NT2/D1 (cell line): ENCODE measurements at regions not wholly inside any gene's neighbourhood (a gene's known extent, or its start where the extent isn't known, plus 50 kb on each side); places are given as distances from the start of the nearest gene placed in this dataset.
"Not testable (repeated sequence)": the region's sequence is repeated elsewhere in the genome, so short reads cannot be mapped to it uniquely, and the experiment has no call there.

Source experiments
- DNase-seq: peaks from one replicate; pipeline ENCODE4 v3.0.0-alpha.2; 2011; ENCODE audit warnings: low read depth, low spot score
- H3K27me3 ChIP-seq: 2 replicates; pipeline ENCODE4 v1.6.0; 2011; ENCODE audit warnings: mild to moderate bottlenecking; ENCODE audit not compliant: insufficient read length, insufficient read depth
- H3K36me3 ChIP-seq: 2 replicates; pipeline ENCODE4 v1.6.1; 2011; ENCODE audit warnings: mild to moderate bottlenecking, low read length, mixed read lengths; ENCODE audit not compliant: insufficient read depth, insufficient read length
- H3K4me1 ChIP-seq: 2 replicates; pipeline ENCODE4 v1.5.1; 2011; ENCODE audit not compliant: insufficient read depth, insufficient read length
- H3K4me3 ChIP-seq: 2 replicates; pipeline ENCODE4 v1.5.1; 2011; ENCODE audit warnings: low read depth; ENCODE audit not compliant: insufficient read length
- H3K9ac ChIP-seq: 2 replicates; pipeline ENCODE4 v1.6.0; 2011; ENCODE audit warnings: low read depth; ENCODE audit not compliant: insufficient read length
- H3K9me3 ChIP-seq: 2 replicates; pipeline ENCODE4 v1.5.1; 2011; ENCODE audit warnings: mild to moderate bottlenecking, low read length; ENCODE audit not compliant: insufficient read depth
- SUZ12 ChIP-seq: IDR thresholded peaks from 2 replicates; pipeline ENCODE4 v1.6.1; 2011; ENCODE audit not compliant: insufficient read length, insufficient read depth; ENCODE audit errors: extremely low read depth
- YY1 ChIP-seq: IDR thresholded peaks from 2 replicates; pipeline ENCODE4 v1.6.1; 2011; ENCODE audit not compliant: insufficient read length, insufficient read depth
- ZNF274 ChIP-seq: IDR thresholded peaks from 2 replicates; pipeline ENCODE4 v1.6.1; 2011; ENCODE audit warnings: mild to moderate bottlenecking, low read depth, low read length

DNA sequence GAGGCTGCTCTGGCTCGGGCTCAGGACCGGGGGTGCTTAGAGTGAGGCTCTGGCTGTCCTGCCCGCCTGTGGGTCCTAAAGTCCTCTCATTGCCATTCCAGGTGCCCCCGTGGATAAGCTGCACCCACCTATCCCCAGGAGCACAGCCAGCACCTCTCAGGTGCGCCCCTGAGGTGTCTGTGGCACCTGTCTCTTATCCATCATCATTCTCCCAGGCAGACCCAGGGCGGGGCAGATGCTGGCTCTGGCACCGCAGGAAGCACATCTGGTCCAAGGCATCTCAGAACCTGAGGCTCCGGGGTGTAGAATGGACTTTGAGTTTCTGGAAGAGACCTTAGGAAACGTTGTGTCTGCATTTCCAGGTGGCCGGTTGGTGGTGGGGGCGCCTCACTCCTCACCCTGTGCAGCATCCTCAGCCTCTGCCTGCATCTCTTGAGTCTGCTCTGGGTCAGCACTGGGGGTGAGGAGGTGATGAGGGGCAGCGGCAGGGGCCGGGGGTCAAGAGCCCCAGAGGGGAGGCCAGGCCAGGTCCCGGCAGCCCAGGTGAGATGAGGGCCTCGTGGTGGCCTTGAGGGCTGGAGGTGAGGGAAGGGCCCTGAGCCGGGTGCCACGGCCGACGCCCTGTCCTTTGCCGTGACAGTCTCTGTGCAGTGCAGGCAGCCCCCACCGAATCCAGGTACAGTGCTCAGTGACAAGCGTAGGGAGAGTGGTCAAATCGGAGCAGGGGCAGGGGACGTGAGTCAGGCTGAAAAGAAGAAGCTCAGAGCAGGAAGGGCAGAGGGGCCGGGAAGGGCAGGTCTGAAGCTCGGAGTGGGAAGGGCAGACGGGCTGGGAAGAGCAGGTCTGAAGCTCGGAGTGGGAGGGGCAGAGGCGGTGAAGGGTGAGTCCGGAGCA lies 173.5 kb downstream of the NPIPB11 start:
- Histone ChIP-seq H3K9ac (no peak overlapping the region), H3K9me3 (no peaks in the 10 kb centered on the region), H3K36me3 (no peaks in the 10 kb centered on the region), H3K27me3 (no peaks in the 10 kb centered on the region), H3K4me1 (peaks cover 10% of the 10 kb centered on the region), H3K4me3 (no peak overlapping the region)
- DNase-seq = no peak
- no peak for TF ChIP-seq ZNF274
- no peak for TF ChIP-seq YY1
- no peak for TF ChIP-seq SUZ12

DNA sequence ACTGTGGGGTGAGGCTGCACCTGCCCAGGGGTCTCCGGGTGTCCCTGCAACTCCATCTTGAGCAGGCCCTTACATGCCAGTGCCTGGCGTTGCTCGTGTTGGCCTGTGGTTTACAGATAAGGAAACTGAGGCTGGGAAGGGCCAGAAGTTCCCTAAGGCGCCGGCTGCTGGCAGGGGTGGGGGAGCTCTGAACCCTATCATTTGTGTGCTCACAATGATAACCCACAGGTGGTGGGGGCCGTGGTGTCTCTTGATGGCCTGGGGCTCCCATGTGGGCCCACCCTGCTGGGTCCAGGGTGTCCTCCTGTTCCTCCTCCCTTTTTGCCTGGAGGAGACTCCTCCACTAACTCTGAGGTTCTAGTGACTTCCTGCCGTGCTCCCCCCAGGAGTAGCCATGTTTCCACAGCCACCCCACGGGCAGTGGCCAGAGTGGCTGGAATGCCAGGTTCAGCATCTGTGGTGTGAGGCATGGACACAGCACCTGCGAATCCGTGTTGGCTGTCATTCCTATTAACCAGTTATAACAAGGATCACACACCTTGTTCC lies 174.3 kb downstream of the NPIPB11 start:
- not testable (repeated sequence) for H3K9me3 ChIP-seq, DNase-seq, H3K9ac ChIP-seq, H3K27me3 ChIP-seq, H3K4me3 ChIP-seq, H3K36me3 ChIP-seq
- peaks cover 10% of the 10 kb centered on the region for H3K4me1 ChIP-seq

DNA sequence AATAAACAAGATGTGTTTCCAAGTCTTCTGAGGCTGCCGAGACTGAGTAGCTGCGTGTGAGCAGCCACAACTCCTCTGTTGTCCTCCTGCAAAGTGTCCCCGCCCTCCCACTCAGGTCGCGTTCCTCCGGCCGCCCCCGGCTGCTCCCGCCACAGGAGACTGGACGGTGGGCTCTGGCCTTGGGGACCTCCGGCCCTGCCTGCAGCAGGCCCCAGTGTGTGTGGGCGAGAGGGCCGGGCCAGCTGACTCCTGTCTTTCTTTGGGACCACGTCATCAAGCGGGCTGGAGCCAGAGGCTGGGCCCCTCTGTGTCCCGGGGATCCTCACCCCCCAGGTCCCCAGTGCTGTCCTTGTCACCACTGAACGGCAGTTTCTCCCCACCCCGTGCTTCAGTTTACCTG lies 175.3 kb downstream of the NPIPB11 start:
- Histone ChIP-seq H3K36me3 (no peaks in the 10 kb centered on the region), H3K27me3 (no peaks in the 10 kb centered on the region), H3K9ac (no peak overlapping the region), H3K4me1 (peaks cover 10% of the 10 kb centered on the region), H3K4me3 (no peak overlapping the region), H3K9me3 (no peaks in the 10 kb centered on the region)
- TF ChIP-seq ZNF274 (no peak), SUZ12 (no peak), YY1 (no peak)
- no peak for DNase-seq

DNA sequence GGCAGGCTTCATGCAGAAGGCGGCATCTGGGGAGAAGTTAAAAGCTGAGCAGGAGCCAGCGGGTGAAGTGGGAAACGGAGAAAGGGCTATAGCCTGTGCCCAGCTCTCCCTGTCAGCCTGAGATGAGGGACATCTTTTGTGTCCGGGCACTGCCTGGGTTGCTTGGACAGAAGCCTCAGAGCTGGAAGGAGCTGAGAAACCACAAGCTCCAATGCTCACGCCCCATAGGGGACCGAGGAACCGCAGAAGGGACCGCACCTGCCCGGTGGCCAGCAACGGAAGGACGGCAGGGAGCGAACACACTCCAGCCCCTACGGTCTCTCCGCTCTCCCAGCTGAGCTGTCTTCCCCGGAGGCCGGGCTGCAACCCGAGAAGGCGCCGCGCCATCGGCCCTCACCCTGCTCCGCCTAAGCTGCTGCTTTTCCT lies 175.8 kb downstream of the NPIPB11 start:
- Histone ChIP-seq H3K27me3 (no peaks in the 10 kb centered on the region), H3K9ac (peak overlapping the region; percentile 21), H3K36me3 (no peaks in the 10 kb centered on the region), H3K4me3 (no peak overlapping the region), H3K9me3 (no peaks in the 10 kb centered on the region), H3K4me1 (peaks cover 10% of the 10 kb centered on the region)
- DNase-seq = no peak
- no peak for TF ChIP-seq ZNF274
- no peak for TF ChIP-seq YY1
- TF ChIP-seq SUZ12 = no peak

DNA sequence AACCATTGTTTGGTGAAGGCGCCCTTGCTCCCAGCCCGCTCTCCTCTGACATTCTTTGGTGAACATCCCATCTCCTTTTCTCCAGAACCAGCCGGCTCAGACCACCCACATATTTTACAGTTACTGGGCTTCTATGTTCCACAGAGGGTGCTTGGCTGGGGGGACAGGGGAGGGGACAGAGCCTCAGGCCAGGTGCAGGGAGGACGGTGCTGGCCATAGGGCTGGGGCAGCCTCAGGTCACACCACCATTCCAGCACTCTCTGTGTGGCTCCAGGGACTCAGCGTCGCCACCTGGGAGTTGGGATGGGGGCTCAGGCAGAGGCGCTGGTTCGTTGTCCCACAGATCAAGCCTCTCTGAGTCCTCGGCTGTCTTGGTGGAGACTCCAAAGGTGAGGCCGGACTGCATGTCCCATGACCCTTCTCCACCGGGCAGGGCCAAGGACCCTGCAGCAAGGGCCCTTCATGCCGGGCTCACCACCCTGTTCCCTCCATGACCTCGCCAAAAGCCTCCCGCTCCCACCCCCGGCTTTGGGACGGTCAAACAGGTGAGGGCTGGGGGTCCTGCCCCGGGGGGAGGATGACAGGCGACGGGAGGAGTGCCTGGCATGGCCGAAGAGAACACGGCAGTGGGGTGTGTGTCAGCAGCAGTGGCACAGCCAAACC lies 176.4 kb downstream of the NPIPB11 start:
- Histone ChIP-seq H3K4me1 (peaks cover 10% of the 10 kb centered on the region), H3K9ac (peak overlapping the region; percentile 42)
- not testable (repeated sequence) for H3K4me3 ChIP-seq, H3K36me3 ChIP-seq, DNase-seq, H3K9me3 ChIP-seq, H3K27me3 ChIP-seq

DNA sequence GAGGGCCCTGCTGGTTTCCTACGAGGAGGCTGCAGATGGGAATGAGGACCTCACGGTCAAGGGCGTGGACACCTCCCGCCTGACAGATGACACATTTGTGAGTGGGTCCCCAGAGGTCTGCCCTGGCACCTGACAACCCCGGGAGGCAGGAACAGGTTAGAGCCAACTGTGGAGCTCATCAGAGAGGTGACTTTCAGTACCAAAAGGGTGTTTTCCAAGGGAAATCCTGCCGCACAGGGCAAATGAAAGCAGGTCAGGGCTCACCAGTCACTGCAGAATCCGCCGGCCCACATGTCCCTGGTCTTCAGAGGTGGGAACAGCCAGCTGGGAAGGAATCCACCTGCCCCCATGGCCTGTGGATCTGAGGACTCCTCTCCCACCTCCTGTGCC lies 176.9 kb downstream of the NPIPB11 start:
- not testable (repeated sequence) for H3K27me3 ChIP-seq

DNA sequence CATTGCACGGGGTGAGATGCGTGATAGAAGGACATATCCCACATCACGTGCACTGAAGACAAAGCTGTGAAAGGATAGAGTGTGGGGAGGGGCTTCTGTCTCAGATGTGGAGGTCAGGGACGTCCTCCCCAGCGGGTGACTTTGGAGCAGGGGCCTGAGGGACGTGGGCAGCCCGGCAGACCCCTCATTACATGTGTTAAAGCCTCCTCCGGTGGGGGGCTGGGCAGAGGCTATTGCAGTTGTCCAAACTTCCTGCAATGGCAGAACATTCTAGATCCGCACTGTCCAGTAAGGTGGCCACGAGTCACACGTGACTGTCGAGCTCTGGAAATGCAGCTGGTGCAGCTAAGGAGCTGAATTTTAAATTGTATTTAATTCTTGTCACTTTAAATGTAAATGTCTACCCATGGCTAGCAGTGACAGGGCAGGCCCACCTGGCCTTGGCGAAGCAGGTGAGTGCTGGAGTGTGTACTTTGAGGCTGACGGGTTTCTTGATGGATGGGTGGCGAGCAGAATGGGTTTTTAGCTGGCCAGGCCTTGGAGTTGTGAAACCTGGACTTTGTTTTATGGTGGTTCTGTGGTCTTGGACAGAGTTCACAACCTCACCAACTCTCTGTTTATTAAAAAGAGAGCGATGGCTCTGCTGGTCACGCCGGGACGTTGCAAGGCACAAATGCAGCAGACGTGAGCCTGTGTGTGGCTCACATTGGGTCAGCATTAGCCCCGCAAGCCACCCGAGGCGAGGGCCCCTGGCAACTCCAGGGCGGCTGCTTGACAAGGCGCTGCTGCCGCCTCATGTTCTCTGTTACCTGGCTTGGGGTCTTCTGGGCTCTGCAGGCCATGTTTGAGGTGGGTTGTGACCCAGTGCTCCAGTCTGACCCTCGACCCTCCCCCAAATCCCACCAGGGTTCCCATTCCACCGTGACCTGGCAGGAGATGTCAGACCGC lies 177.6 kb downstream of the NPIPB11 start:
- H3K27me3 ChIP-seq, H3K9me3 ChIP-seq, H3K4me3 ChIP-seq, H3K36me3 ChIP-seq, DNase-seq, H3K9ac ChIP-seq: not testable (repeated sequence)
- peaks cover 10% of the 10 kb centered on the region for H3K4me1 ChIP-seq

More for the DNA sequence above, 176.9 kb downstream of the NPIPB11 start:
- not testable (repeated sequence) for H3K9me3 ChIP-seq, H3K9ac ChIP-seq, H3K36me3 ChIP-seq, H3K4me3 ChIP-seq, DNase-seq
- H3K4me1 ChIP-seq = peaks cover 10% of the 10 kb centered on the region

DNA sequence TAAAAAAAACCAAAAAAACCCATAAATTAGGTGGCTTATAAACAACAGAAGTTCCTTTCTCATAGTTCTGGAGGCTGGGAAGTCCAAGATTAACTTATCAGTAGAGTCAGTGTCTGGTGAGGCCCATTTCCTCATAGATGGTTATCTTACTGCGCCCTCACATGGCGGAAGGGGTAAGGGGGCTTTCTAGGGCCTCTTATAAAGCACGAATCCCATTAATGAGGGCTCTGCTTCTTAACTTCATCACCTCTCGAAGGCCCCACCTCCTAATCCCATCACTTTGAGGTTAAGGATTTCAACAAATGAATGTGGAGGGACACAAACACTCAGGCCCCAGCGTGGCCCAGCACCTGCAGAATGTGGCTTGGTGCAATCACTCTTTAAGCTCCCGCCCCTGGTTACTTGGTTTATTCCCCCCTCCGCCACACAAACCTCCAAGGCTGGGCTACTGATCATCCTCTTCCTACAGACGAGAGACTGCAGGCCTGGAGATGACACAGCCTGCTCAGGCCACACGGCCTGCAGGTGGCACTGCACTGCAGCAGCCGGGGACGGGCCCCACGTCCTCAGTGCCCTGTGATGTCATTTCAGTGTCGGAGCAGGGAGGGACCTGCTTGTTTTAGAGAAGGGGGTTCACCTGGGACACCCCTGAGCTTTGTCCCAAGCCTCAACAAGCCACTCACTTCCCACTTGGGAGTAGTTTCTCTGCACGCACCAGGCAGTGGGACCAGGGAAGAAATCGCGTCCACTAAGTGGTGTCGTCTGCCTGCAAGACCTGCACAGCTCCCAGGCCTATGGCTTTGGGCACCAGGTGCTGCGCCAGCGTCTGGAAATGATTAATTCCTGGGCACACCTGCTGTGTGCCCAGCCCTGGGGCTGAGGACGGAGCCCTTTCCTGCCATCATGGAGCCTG lies 178.5 kb downstream of the NPIPB11 start:
- H3K36me3 ChIP-seq, H3K9ac ChIP-seq, H3K9me3 ChIP-seq, H3K4me3 ChIP-seq, H3K27me3 ChIP-seq: not testable (repeated sequence)
- peak; percentile 54 for DNase-seq
- peaks cover 10% of the 10 kb centered on the region for H3K4me1 ChIP-seq
